SK-N-SH treated with all-trans-retinoic acid at 6 μM for 48 hours (cell line): ENCODE measurements at regions not wholly inside any gene's neighbourhood (a gene's known extent, or its start where the extent isn't known, plus 50 kb on each side); places are given as distances from the start of the nearest gene placed in this dataset.
"Not testable (repeated sequence)": the region's sequence is repeated elsewhere in the genome, so short reads cannot be mapped to it uniquely, and the experiment has no call there.

Experiments
- ATAC-seq: fragments of 200-7000 bp; cut with Tn5 transposase; 3 replicates; pipeline ENCODE4 v1.9.1; 2020; ENCODE audit warnings: mild to moderate bottlenecking, moderate library complexity
- ARNTL ChIP-seq: fragments of 450-650 bp; formaldehyde crosslinking; IDR thresholded peaks from 2 replicates; pipeline ENCODE4 v1.5.0; 2020; ENCODE audit warnings: low read depth, mild to moderate bottlenecking, moderate library complexity, borderline replicate concordance
- BACH2 ChIP-seq: fragments of 250-450 bp; sonication (Bioruptor Pico); IDR thresholded peaks from 2 replicates; pipeline ENCODE4 v1.9.0; 2021; ENCODE audit warnings: mild to moderate bottlenecking, borderline replicate concordance
- CREB5 ChIP-seq: fragments of 250-450 bp; sonication (Bioruptor Pico); IDR thresholded peaks from 2 replicates; pipeline ENCODE4 v1.5.1; 2020; ENCODE audit warnings: low read depth, mild to moderate bottlenecking, moderate library complexity
- CSDC2 ChIP-seq: fragments of 250-450 bp; sonication (Bioruptor Pico); IDR thresholded peaks from 2 replicates; pipeline ENCODE4 v1.5.0; 2020; ENCODE audit warnings: mild to moderate bottlenecking, moderate library complexity
- ESRRG ChIP-seq: fragments of 250-450 bp; sonication (Bioruptor Pico); IDR thresholded peaks from 2 replicates; pipeline ENCODE4 v1.6.1; 2021; ENCODE audit warnings: mild to moderate bottlenecking
- GLIS3 ChIP-seq: fragments of 250-450 bp; sonication (Bioruptor Pico); IDR thresholded peaks from 2 replicates; pipeline ENCODE4 v1.5.0; 2020; ENCODE audit warnings: mild to moderate bottlenecking, moderate library complexity
- ISL1 ChIP-seq: fragments of 250-450 bp; sonication (Bioruptor Pico); IDR thresholded peaks from 2 replicates; pipeline ENCODE4 v2.1.2; 2022; ENCODE audit warnings: mild to moderate bottlenecking, moderate library complexity
- OSR1 ChIP-seq: fragments of 250-450 bp; sonication (Bioruptor Pico); IDR thresholded peaks from 2 replicates; pipeline ENCODE4 v1.8.0; 2022; ENCODE audit warnings: moderate library complexity, mild to moderate bottlenecking, inconsistent platforms
- PPARA ChIP-seq: fragments of 250-450 bp; sonication (Bioruptor Pico); IDR thresholded peaks from 2 replicates; pipeline ENCODE4 v1.5.0; 2020; ENCODE audit warnings: mild to moderate bottlenecking, borderline replicate concordance
- RARB ChIP-seq: fragments of 250-450 bp; sonication (Bioruptor Pico); IDR thresholded peaks from 2 replicates; pipeline ENCODE4 v1.8.0; 2021; ENCODE audit warnings: mild to moderate bottlenecking, moderate library complexity
- SNAI2 ChIP-seq: fragments of 250-450 bp; sonication (Bioruptor Pico); IDR thresholded peaks from 2 replicates; pipeline ENCODE4 v1.5.0; 2020; ENCODE audit warnings: mild to moderate bottlenecking, moderate library complexity
- TCF4 ChIP-seq: fragments of 250-450 bp; sonication (Bioruptor Pico); IDR thresholded peaks from 2 replicates; pipeline ENCODE4 v1.8.0; 2021; ENCODE audit warnings: mild to moderate bottlenecking, moderate library complexity, borderline replicate concordance
- TOX ChIP-seq: fragments of 250-450 bp; sonication (Bioruptor Pico); IDR thresholded peaks from 2 replicates; pipeline ENCODE4 v1.8.0; 2021; ENCODE audit warnings: mild to moderate bottlenecking, moderate library complexity, borderline replicate concordance
- TSHZ2 ChIP-seq: fragments of 250-450 bp; sonication (Bioruptor Pico); IDR thresholded peaks from 2 replicates; pipeline ENCODE4 v1.5.0; 2020; ENCODE audit warnings: mild to moderate bottlenecking, moderate library complexity
- ZC3H10 ChIP-seq: fragments of 250-450 bp; sonication (Bioruptor Pico); IDR thresholded peaks from 2 replicates; pipeline ENCODE4 v1.5.1; 2021; ENCODE audit warnings: mild to moderate bottlenecking, moderate library complexity
- ZFP3 ChIP-seq: fragments of 250-450 bp; sonication (Bioruptor Pico); IDR thresholded peaks from 2 replicates; pipeline ENCODE4 v1.5.0; 2020; ENCODE audit warnings: mild to moderate bottlenecking, moderate library complexity
- ZFP30 ChIP-seq: fragments of 450-650 bp; formaldehyde crosslinking; IDR thresholded peaks from 2 replicates; pipeline ENCODE4 v1.5.0; 2022; ENCODE audit warnings: mild to moderate bottlenecking, moderate library complexity
- ZNF565 ChIP-seq: fragments of 450-650 bp; formaldehyde crosslinking; conservative IDR thresholded peaks from 2 replicates; pipeline ENCODE4 v1.5.0; 2020; ENCODE audit warnings: low read depth, mild to moderate bottlenecking, moderate library complexity
- ZNF70 ChIP-seq: fragments of 450-650 bp; formaldehyde crosslinking; IDR thresholded peaks from 2 replicates; pipeline ENCODE4 v1.5.0; 2020; ENCODE audit warnings: mild to moderate bottlenecking, moderate library complexity
- ZNF8 ChIP-seq: fragments of 450-650 bp; formaldehyde crosslinking; IDR thresholded peaks from 2 replicates; pipeline ENCODE4 v1.5.0; 2020; ENCODE audit warnings: mild to moderate bottlenecking, moderate library complexity
- TF ChIP-seq, protein P1 (sequence below): fragments of 250-450 bp; sonication (Bioruptor Pico); IDR thresholded peaks from 2 replicates; pipeline ENCODE4 v1.8.0; 2021; ENCODE audit warnings: low read depth, mild to moderate bottlenecking, moderate library complexity, borderline replicate concordance
- TF ChIP-seq, protein P2 (sequence below): fragments of 250-450 bp; sonication (Bioruptor Pico); IDR thresholded peaks from 2 replicates; pipeline ENCODE4 v1.5.1; 2021; ENCODE audit warnings: mild to moderate bottlenecking, moderate library complexity

DNA sequence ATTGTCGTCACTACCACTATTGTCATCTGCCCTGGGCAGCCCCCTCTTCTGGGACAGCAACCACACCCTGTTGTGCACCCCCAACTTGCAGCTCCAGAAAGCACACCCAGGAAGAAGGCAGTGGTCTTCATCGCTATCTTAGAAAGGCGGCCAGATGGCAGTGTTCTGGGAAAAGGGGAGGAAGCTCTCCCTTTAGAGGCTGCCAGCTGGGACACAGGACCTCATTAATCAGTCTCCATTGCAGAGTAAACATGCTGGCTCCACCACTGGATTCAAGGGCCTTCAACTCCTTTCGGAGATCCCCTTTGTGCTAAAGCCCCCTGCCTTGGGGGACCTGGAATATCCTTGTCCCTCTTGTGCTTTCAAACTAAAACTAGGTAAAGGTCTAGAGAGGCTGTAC lies 199.3 kb upstream of the LINGO1 start:
- TF ChIP-seq ZNF8 (CRISPR knock-in tag) (no peak), CREB5 (CRISPR knock-in tag) (no peak), ZC3H10 (CRISPR knock-in tag) (no peak), ZNF565 (CRISPR knock-in tag) (no peak), RARB (CRISPR knock-in tag) (no peak), ISL1 (CRISPR knock-in tag) (no peak), ZNF70 (CRISPR knock-in tag) (no peak), CSDC2 (CRISPR knock-in tag) (no peak), ESRRG (CRISPR knock-in tag) (no peak), ZFP3 (CRISPR knock-in tag) (no peak), OSR1 (CRISPR knock-in tag) (no peak), PPARA (CRISPR knock-in tag) (no peak), BACH2 (CRISPR knock-in tag) (no peak), TCF4 (CRISPR knock-in tag) (no peak), GLIS3 (no peak), SNAI2 (no peak)
- TF ChIP-seq, protein P1, sequence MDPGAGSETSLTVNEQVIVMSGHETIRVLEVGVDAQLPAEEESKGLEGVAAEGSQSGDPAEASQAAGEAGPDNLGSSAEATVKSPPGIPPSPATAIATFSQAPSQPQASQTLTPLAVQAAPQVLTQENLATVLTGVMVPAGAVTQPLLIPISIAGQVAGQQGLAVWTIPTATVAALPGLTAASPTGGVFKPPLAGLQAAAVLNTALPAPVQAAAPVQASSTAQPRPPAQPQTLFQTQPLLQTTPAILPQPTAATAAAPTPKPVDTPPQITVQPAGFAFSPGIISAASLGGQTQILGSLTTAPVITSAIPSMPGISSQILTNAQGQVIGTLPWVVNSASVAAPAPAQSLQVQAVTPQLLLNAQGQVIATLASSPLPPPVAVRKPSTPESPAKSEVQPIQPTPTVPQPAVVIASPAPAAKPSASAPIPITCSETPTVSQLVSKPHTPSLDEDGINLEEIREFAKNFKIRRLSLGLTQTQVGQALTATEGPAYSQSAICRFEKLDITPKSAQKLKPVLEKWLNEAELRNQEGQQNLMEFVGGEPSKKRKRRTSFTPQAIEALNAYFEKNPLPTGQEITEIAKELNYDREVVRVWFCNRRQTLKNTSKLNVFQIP (CRISPR knock-in tag): no peak
- no peak for ATAC-seq

DNA sequence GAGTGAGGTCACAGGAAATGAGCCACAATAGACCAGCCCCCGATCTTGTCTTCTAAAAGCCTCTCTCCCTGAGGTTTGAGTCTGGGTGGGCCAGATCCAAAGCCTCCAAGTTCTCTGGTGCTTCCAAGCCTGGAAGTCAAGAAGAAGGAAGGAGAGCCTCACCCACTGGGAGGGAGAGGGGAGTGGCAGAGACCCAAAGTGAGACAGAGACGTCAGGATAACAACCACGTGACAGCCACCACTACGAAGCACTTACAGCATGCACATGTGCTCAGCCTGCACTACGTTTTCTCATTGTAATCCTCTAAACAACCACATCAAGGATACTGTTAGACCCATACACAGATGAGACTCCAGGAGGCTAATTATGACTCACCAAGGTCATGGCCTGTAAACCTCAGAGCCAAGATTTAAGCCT lies 197.3 kb upstream of the LINGO1 start:
- peak; percentile 55 for ATAC-seq
- TF ChIP-seq CREB5 (CRISPR knock-in tag): no peak
- TF ChIP-seq ZFP3 (CRISPR knock-in tag): no peak
- no peak for TF ChIP-seq ARNTL (CRISPR knock-in tag)
- TF ChIP-seq, protein P1 (CRISPR knock-in tag): no peak
- no peak for TF ChIP-seq PPARA (CRISPR knock-in tag)
- no peak for TF ChIP-seq TOX (CRISPR knock-in tag)
- no peak for TF ChIP-seq ZC3H10 (CRISPR knock-in tag)
- TF ChIP-seq TCF4 (CRISPR knock-in tag): no peak
- TF ChIP-seq ESRRG (CRISPR knock-in tag): no peak
- TF ChIP-seq OSR1 (CRISPR knock-in tag): no peak
- TF ChIP-seq BACH2 (CRISPR knock-in tag): no peak
- TF ChIP-seq, protein P2, sequence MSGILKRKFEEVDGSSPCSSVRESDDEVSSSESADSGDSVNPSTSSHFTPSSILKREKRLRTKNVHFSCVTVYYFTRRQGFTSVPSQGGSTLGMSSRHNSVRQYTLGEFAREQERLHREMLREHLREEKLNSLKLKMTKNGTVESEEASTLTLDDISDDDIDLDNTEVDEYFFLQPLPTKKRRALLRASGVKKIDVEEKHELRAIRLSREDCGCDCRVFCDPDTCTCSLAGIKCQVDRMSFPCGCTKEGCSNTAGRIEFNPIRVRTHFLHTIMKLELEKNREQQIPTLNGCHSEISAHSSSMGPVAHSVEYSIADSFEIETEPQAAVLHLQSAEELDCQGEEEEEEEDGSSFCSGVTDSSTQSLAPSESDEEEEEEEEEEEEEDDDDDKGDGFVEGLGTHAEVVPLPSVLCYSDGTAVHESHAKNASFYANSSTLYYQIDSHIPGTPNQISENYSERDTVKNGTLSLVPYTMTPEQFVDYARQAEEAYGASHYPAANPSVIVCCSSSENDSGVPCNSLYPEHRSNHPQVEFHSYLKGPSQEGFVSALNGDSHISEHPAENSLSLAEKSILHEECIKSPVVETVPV (CRISPR knock-in tag): no peak
- no peak for TF ChIP-seq ZNF565 (CRISPR knock-in tag)
- no peak for TF ChIP-seq ZNF8 (CRISPR knock-in tag)
- TF ChIP-seq ZFP30 (CRISPR knock-in tag): no peak
- TF ChIP-seq CSDC2 (CRISPR knock-in tag): no peak
- TF ChIP-seq ISL1 (CRISPR knock-in tag): no peak
- TF ChIP-seq TSHZ2 (CRISPR knock-in tag): no peak
- no peak for TF ChIP-seq RARB (CRISPR knock-in tag)
- TF ChIP-seq GLIS3: no peak

DNA sequence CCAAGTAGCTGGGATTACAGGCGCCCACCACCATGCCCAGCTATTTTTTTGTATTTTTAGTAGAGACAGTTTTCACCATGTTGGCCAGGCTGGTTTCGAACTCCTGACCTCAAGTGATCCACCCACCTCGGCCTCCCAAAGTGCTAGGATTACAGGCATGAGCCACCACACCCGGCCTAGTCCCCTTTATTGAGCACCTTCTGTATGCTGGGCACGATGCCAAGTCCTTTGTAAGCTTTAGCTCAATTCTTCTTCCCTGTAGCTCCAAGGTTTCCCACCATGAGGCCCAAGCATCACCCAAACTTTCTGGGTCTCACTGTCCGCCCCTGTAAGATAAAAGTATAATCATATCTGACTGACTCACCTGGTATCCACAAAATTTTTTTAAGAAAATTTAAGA lies 196.6 kb upstream of the LINGO1 start:
- ATAC-seq: not testable (repeated sequence)
